ENCODE measurements at regions not wholly inside any gene's neighbourhood (a gene's known extent, or its start where the extent isn't known, plus 50 kb on each side); places are given as distances from the start of the nearest gene placed in this dataset.
A peak's percentile ranks its signal among the peaks of the same experiment; 100 is the strongest.

DNA sequence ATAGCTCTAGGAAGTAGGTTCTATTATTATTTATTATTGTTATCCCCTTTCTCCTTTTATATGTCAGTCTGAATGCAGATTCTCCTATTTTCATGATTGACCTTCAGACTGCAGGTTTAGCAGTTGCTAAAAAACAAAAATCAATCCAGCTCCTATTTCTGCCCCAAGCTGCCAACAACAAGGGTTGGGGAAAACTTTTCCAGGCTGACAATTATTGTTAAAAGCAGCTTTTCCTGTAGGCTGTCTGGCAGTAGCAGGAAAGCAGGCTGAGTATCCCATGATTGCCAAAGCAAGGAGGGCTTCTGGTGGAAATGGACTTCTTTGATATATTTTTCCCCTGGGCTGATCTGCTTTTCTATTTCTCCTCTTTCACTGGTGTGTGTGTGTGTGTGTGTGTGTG is 78.0 kb upstream of the CTLA4 start:
- no peak for DNase-seq (ENCODE audit: low read depth in 2 of 2)

GRCh38 chr2:203790134-203790852 is 77.3 kb upstream of the CTLA4 start:
- no peak for DNase-seq (ENCODE audit: low read depth in 2 of 2)

DNA sequence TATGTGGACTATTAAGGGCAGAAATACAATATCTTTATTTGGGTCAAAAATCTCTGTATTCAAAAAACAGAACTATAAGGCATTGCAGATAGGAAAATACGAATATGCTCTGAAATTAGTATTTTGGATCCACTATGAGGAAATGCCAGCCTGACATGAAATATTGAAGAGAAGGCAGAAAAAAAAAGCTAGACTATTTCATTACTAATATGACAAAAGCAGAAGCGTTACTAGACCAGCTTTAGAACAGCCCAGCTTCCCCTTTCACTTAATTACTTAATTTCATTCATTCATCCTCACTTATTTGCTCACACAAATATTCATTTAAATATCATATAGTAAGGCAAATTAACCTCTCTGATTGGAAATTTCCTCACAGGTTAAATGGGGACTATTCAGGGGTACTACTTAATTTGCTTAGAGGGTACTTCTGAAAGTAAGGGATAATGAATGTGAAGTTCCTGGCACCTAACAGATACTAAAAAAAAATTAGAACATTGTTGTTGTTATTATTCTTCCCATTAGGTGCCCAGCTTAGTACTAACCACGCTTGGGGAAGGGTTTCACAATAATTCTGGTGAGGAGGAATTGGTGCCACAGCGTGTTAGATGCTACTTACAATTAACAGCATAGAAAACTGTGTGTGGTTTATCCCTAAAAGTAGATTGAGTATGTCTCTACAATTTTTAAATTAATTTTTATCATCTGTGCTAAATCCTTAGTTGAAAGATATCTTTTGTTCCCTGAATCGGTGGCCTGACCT is 71.1 kb upstream of the CTLA4 start:
- DNase-seq (ENCODE audit: low read depth in 2 of 2), result no peak

- DNase-seq (ENCODE audit: low read depth in 2 of 2), result no peak
Measured at GRCh38 chr2:203797276-203797675, 70.3 kb upstream of the CTLA4 start.

GRCh38 chr2:203797712-203798111 is 69.9 kb upstream of the CTLA4 start:
- no peak for DNase-seq (ENCODE audit: low read depth in 2 of 2)

- DNase-seq (ENCODE audit: low read depth in 2 of 2), result no peak
Measured at GRCh38 chr2:203798296-203799087, 69.1 kb upstream of the CTLA4 start.

- no peak for DNase-seq (ENCODE audit: low read depth in 2 of 2)
Measured at GRCh38 chr2:203799908-203800307, 67.7 kb upstream of the CTLA4 start.

GRCh38 chr2:203800783-203801182 is 66.8 kb upstream of the CTLA4 start:
- DNase-seq (ENCODE audit: low read depth in 2 of 2), result no peak

DNA sequence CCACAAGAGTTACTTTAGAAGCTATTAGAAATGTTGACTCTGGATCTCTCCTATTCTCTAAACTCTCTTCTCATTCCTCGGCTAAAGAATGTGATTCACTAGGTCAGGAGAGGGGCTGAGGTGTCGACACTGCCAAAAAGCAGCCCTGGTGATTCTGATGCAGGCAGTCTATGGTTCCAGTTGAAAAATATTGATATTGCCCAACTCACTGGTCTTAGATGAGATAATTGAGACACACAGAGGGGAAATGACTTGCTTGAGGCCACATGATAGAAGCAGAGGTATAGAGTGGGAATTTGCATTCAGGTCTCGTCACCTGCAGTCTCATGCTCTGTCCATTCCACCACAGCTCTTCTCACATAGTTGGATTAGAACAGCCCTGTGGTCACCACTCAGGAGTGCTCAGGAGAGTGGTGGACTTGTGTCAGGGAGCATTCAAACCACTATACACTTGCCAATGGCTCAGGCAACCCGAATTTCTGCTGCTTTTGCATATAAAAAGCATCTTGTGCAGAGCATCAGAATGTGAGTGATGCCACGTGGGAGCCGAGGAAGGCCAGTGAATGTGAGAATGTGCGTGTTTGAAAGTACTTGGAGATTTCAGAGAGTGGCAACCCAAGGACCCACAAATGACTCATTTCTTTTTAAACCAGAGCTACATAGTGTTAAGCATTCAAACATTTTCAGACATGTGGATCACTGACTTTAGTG is 65.1 kb upstream of the CTLA4 start:
- DNase-seq (ENCODE audit: low read depth in 2 of 2), result no peak

DNA sequence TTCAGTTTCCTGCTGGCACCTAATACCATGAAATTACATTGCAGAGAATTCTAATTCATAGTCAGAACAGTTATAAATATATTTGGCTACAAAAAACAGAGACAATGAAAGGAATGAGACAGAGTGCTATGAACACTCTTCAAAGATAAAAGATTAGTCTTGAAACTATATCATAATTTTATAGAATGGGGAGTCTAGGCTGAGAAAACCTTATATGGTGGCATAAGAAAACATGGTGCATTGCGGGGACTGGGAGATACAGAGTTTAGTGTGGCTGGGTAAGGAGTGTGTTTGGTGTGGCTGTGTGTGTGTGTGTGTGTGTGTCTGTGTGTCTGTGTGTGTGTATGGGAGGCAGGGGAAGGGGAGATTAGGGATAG is 64.5 kb upstream of the CTLA4 start:
- no peak for DNase-seq (ENCODE audit: low read depth in 2 of 2)

GRCh38 chr2:203804070-203804469 is 63.5 kb upstream of the CTLA4 start:
- DNase-seq (ENCODE audit: low read depth in 2 of 2), result no peak

GRCh38 chr2:203804764-203805485 is 62.6 kb upstream of the CTLA4 start:
- DNase-seq (ENCODE audit: low read depth in 2 of 2), result no peak

DNA sequence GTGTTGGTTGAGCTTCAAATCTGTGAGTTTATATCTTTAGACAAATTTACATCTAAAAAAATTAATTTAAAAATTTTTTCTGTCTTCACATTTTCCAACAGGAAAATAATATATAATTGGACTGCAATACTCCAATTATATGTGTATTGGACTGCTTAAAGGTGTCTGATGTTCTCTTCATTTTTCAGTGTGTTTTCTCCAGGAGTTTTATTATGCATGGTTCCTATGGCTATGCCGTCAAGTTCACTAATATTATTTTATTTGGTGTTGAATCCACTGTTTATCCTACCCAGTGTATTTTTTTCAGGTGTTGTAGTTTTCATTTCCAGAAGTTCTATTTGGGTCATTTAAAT is 62.1 kb upstream of the CTLA4 start:
- no peak for DNase-seq (ENCODE audit: low read depth in 2 of 2)

GRCh38 chr2:203806761-203807160 is 60.8 kb upstream of the CTLA4 start:
- DNase-seq (ENCODE audit: low read depth in 2 of 2), result no peak

DNA sequence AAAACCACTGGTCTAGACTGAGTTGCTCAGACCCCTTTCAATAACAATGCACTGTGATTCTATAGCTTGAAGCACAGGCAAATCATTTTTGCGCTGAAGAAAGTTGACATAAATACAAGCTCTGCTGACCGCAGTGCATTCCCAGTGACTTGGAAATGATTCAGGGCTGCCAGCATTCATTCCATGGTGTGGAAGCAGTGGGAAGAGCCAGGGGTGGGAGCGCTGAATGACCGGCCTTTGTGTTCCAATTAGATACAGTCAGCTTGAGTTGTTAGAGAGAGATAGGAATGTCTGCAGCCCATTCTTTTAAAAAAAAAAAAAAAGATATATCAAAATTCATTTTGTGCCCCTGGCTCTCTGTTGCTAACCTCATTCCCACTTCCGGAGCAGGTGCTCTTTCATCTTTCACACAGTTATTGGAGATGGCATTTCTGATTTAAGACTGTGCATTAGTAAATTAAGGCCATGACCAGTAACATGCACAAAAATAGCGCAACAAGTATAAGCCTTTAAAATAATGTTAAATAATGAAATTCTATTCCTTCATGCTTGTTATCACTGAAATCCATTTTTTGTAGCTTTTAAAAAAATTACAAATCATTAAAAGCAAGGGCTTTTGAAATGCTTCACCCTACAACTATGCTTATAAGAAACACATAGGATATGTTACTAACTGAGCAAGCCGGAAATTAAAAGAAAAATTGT is 59.4 kb upstream of the CTLA4 start:
- DNase-seq (ENCODE audit: low read depth in 2 of 2), result no peak

- no peak for DNase-seq (ENCODE audit: low read depth in 2 of 2)
Measured at GRCh38 chr2:203809084-203809521, 58.5 kb upstream of the CTLA4 start.

- DNase-seq (ENCODE audit: low read depth in 2 of 2), result no peak
Measured at GRCh38 chr2:203809991-203810510, 57.5 kb upstream of the CTLA4 start.

DNA sequence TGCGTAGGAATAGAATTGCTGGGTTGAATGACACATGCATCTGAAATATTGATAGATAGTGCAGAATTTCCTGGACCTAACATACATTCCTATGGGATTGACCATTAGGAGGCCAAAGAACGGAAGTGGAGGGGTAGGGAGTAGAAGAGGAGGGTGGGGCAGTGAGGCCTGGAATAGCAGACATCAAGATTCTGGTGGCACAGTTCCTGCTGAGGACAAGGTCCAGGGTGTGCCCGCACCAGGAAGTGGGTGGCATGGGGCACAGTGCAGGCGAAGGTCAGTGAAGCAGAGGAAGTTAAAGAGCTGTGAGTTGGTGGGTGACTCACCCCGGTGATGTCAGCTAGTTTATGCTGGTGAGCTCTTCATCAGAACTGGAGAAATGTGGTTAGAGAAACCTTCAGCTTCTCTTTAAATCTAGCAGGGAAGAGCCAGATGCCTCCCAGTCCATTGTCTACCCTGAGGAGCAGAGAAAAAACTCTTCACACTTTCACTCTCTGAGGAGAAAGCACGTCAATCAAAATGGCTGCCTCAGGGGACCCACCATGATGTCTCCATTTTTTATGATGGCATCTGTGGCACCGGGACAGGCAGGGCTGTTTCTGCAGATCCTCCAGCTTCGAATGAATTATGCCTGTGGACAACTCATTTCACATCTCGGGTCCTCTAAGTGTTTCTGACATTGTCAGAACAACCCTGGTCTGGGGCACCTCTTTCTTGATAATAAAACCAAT is 55.9 kb upstream of the CTLA4 start:
- peak in 1 of 2 donors; percentile 15 for DNase-seq (ENCODE audit: low read depth in 2 of 2)

DNA sequence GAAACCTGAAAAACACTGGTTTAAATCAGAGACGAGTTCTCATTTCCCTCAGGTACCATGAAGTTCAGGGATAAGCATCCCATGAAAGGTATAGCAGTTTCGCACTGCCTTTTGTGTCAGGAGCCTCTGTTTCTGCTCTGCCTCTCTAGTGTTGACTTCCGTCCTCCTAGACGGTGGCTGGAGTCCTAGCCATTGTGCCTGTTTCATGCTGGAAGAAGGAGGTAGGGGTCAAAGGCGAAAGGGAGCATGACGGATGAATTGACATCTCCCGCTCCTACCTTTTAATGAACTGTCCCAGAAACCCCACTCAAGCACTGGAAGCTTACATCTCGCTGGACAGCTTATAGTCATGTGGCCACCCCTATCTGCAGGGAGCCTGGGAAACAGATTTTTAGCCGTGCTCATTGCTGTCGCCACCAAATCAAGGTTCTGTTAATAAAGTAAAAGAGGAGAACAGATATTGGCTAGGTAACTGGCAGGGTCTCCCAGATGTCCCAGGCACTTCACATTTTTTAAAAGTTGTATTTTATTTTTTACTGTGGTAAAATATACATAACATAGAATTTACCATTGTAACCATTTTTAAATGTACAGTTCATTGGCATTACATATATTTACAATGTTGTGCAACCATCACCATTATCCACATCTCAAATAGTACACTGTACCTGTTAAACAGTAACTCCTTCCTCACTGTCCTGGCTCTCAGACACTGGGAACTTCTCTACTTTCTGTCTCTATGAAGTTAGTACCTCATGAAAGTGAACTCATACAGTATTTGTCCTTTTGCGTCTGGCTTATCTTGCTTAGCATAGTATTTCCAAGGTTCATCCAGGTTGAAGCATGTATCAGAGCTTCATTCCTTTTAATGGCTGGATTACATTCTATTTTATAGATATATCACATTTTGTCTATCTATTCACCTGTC is 55.0 kb upstream of the CTLA4 start:
- DNase-seq (ENCODE audit: low read depth in 2 of 2), result no peak

Data from stimulated activated CD4-positive, alpha-beta T cell treated with anti-CD3 and anti-CD28 coated beads, Interleukin-1b, Interleukin-23, amount 100 ng/mL, for 1 hour (primary cell).